K562 (cell line): ENCODE measurements at regions not wholly inside any gene's neighbourhood (a gene's known extent, or its start where the extent isn't known, plus 50 kb on each side); places are given as distances from the start of the nearest gene placed in this dataset.

ENCODE experiments used
- ATAC-seq: fragments of 200-7000 bp; cut with Tn5 transposase; 3 replicates; pipeline ENCODE4 v1.9.1; 2020; ENCODE audit warnings: moderate library complexity
- BruUV-seq: library from RNA; stranded (reverse); fragments of 400-500 nt; replicated peaks from 2 replicates; lab custom pipeline; 2021; lab: Mats Ljungman, UMichigan
- CTCF ChIA-PET: fragments of 300-600 bp; formaldehyde crosslinking; extraction: SDS; loops from one replicate; lab custom pipeline; 2021; ENCODE audit warnings: low intra/inter-chr PET ratio; lab: Yijun Ruan, JAX
- POLR2A ChIA-PET: fragments of 300-600, 350-650 bp; sonication (Branson Sonifier 250); formaldehyde crosslinking; extraction: SDS; loops from one replicate; lab custom pipeline; 2021; ENCODE audit warnings: antibody characterized with exemption, inconsistent platforms; lab: Yijun Ruan, JAX
- DNase-seq, 4 experiments: peaks; one replicate each; pipeline versions ENCODE4 v3.0.0 to v3.0.0-alpha.2; 2011 to 2018; ENCODE audit warnings: low spot score in 3 of 4, mixed read lengths in 3 of 4; ENCODE audit errors: extremely low read depth in 1 of 4
- FAIRE-seq: peaks from 2 replicates; lab custom pipeline; 2011; peaks lifted over from hg19 to GRCh38; lab: Jason Lieb, UNC
- H2AFZ ChIP-seq: 2 replicates; pipeline ENCODE4 v1.6.0; 2011; ENCODE audit warnings: low read depth, low read length, control low read depth, inconsistent platforms
- H3K27ac ChIP-seq: fragments of 200-600 bp; 3 replicates; pipeline ENCODE4 v1.8.0; 2011; ENCODE audit warnings: low read depth, mild to moderate bottlenecking, control low read depth, inconsistent platforms, low read length, moderate library complexity, mixed read lengths; ENCODE audit errors: extremely low read depth
- H3K27me3 ChIP-seq, 2 experiments: fragments of 300-600 bp in 1 of 2; 2 replicates in 1 of 2; 3 replicates in 1 of 2; pipeline versions ENCODE4 v1.6.0 to v1.8.0; 2011; ENCODE audit warnings: inconsistent platforms in 2 of 2, low read length in 2 of 2, mild to moderate bottlenecking in 1 of 2, mixed read lengths in 1 of 2, moderate library complexity in 1 of 2; ENCODE audit not compliant: control insufficient read depth in 2 of 2, insufficient read depth in 2 of 2
- H3K36me3 ChIP-seq: fragments of 300-600 bp; 3 replicates; pipeline ENCODE4 v1.8.0; 2011; ENCODE audit warnings: mild to moderate bottlenecking, low read length, inconsistent platforms; ENCODE audit not compliant: control insufficient read depth, insufficient read depth
- H3K4me1 ChIP-seq, 2 experiments: fragments of 200-600 bp in 1 of 2; replicated peaks in 1 of 2; 2 replicates in 1 of 2; 3 replicates in 1 of 2; pipeline versions ENCODE4 v1.5.1 to v1.8.0; 2011; ENCODE audit warnings: inconsistent platforms in 2 of 2, low read length in 2 of 2, mild to moderate bottlenecking in 1 of 2, mixed read lengths in 1 of 2, moderate library complexity in 1 of 2; ENCODE audit not compliant: control insufficient read depth in 2 of 2, insufficient read depth in 2 of 2
- H3K4me2 ChIP-seq: 2 replicates; pipeline ENCODE4 v1.6.1; 2011; ENCODE audit warnings: low read length, control low read depth, inconsistent platforms, mixed read lengths; ENCODE audit not compliant: insufficient read depth
- H3K4me3 ChIP-seq: fragments of 200-600 bp; sonication (generic), shearing (Covaris generic); 2 replicates; pipeline ENCODE4 v1.5.1; 2016; ENCODE audit warnings: control low read depth, inconsistent platforms
- H3K79me2 ChIP-seq: fragments of 200-600 bp; 3 replicates; pipeline ENCODE4 v1.8.0; 2011; ENCODE audit warnings: low read length, inconsistent platforms; ENCODE audit not compliant: control insufficient read depth, insufficient read depth
- H3K9ac ChIP-seq, 2 experiments: 2 replicates each; pipeline versions ENCODE4 v1.6.0 to v1.6.1; 2011; ENCODE audit warnings: low read depth in 2 of 2, low read length in 2 of 2, control low read depth in 1 of 2, inconsistent platforms in 1 of 2, mild to moderate bottlenecking in 1 of 2, mixed read lengths in 1 of 2; ENCODE audit not compliant: insufficient read depth in 1 of 2
- H3K9me1 ChIP-seq: one replicate; pipeline ENCODE4 v1.6.0; 2011; ENCODE audit warnings: inconsistent platforms, mild to moderate bottlenecking, low read length, moderate library complexity; ENCODE audit not compliant: control insufficient read depth, insufficient read depth
- H3K9me3 ChIP-seq: replicated peaks from 2 replicates; pipeline ENCODE4 v1.5.1; 2011; ENCODE audit warnings: low read depth, low read length, inconsistent platforms; ENCODE audit not compliant: control insufficient read depth, insufficient read depth
- H4K20me1 ChIP-seq: replicated peaks from 2 replicates; pipeline ENCODE4 v1.6.1; 2011; ENCODE audit warnings: low read length, inconsistent platforms, mixed read lengths; ENCODE audit not compliant: control insufficient read depth, insufficient read depth
- BCOR ChIP-seq: fragments of 450-650 bp; IDR thresholded peaks from 2 replicates; pipeline ENCODE4 v1.6.1; 2016
- GATAD2B ChIP-seq: fragments of 450-650 bp; IDR thresholded peaks from 2 replicates; pipeline ENCODE4 v1.6.1; 2017; ENCODE audit warnings: mild to moderate bottlenecking, borderline replicate concordance
- HDAC2 ChIP-seq: fragments of 450-650 bp; IDR thresholded peaks from 2 replicates; pipeline ENCODE4 v1.6.1; 2016; ENCODE audit warnings: mild to moderate bottlenecking
- HOXB6 ChIP-seq: fragments of 250-450 bp; sonication (Bioruptor Pico); IDR thresholded peaks from 2 replicates; pipeline ENCODE4 v1.5.1; 2022; ENCODE audit warnings: mild to moderate bottlenecking, borderline replicate concordance
- POLR2G ChIP-seq: fragments of 200-400 bp; formaldehyde crosslinking; IDR thresholded peaks from 2 replicates; pipeline ENCODE4 v1.6.1; 2017; ENCODE audit warnings: low read depth, mild to moderate bottlenecking, antibody characterized with exemption, low read length, moderate library complexity
- RBFOX2 ChIP-seq: fragments of 200-400 bp; formaldehyde crosslinking; IDR thresholded peaks from 2 replicates; pipeline ENCODE4 v1.6.1; 2017; ENCODE audit warnings: low read depth, mild to moderate bottlenecking, low read length, moderate library complexity
- RCOR1 ChIP-seq, 2 experiments: IDR thresholded peaks; 2 replicates each; pipeline ENCODE4 v1.6.1; 2012; ENCODE audit warnings: low read depth in 2 of 2, low read length in 2 of 2, borderline replicate concordance in 1 of 2, improper control_type of control experiment in 1 of 2
- TCF7 ChIP-seq: sonication (generic); IDR thresholded peaks from 2 replicates; pipeline ENCODE4 v1.6.1; 2016; ENCODE audit warnings: antibody characterized with exemption, borderline replicate concordance
- ZBTB1 ChIP-seq: sonication (generic); formaldehyde crosslinking; IDR thresholded peaks from 2 replicates; pipeline ENCODE4 v1.8.1; 2023; ENCODE audit warnings: missing genetic modification reagents, low read depth, mild to moderate bottlenecking, borderline replicate concordance
- ZKSCAN3 ChIP-seq: fragments of 250-450 bp; sonication (Bioruptor Pico); IDR thresholded peaks from 2 replicates; pipeline ENCODE4 v1.4.0; 2020
- ZNF239 ChIP-seq: fragments of 250-450 bp; sonication (Bioruptor Pico); IDR thresholded peaks from 2 replicates; pipeline ENCODE4 v1.4.0; 2020; ENCODE audit warnings: mild to moderate bottlenecking
- ZNF696 ChIP-seq: fragments of 250-450 bp; sonication (Bioruptor Pico); conservative IDR thresholded peaks from 2 replicates; pipeline ENCODE4 v1.4.0; 2020; ENCODE audit warnings: mild to moderate bottlenecking, moderate library complexity
- WGBS: fragments of 100-300 bp; shearing (Covaris generic); methylation state at CpG from one replicate; pipeline ENCODE4 v1.1.6; 2016; ENCODE audit warnings: low coverage, mixed read lengths; ENCODE audit not compliant: insufficient coverage; ENCODE audit errors: missing lambda C conversion rate; 5-methylcytosine and 5-hydroxymethylcytosine counted together
- in situ Hi-C: fragments of 300-500 bp; cut with MboI; formaldehyde crosslinking; loops from 4 replicates; pipeline ENCODE4 v1.15.0; 2018; ENCODE audit warnings: inconsistent platforms, mixed read lengths
- intact Hi-C: fragments of 100-400 bp; cut with micrococcal nuclease; formaldehyde crosslinking; loops from 2 replicates; pipeline ENCODE4 v1.14.2; 2022

GRCh38 chr1:30183895-30184294 is 539.5 kb downstream of the MATN1 start:
- in situ Hi-C loops (no loop called here), intact Hi-C loops (no loop called here)
- no peaks in the 10 kb centered on the region for H4K20me1 ChIP-seq
- peaks cover 35 to 61% of the 10 kb centered on the region in 2 experiments for H3K4me1 ChIP-seq
- no peaks in the 10 kb centered on the region for H3K36me3 ChIP-seq
- DNase-seq (no peak), FAIRE-seq (no peak), ATAC-seq (no peak)
- no peak for TF ChIP-seq ZNF696 (CRISPR knock-in tag)
- no peak for TF ChIP-seq GATAD2B
- TF ChIP-seq HDAC2: no peak
- TF ChIP-seq TCF7: no peak
- TF ChIP-seq ZBTB1 (CRISPR knock-in tag): no peak
- TF ChIP-seq ZNF239 (CRISPR knock-in tag): no peak
- 0 out of 4 replicates have a peak, but pooled peaks of 1 of the 2 experiments have one; percentile 8 for TF ChIP-seq RCOR1 (IDR thresholded peaks at IDR 0.05; ENCODE audit: borderline replicate concordance in 1 of 2, low read depth in 2 of 2, low read length in 2 of 2)
- ChIA-PET POLR2A (interaction anchor here (1.3 to 1.8 kb wide), 2 partner anchors 17 to 42 kb away, joined by 5 to 7 read pairs; no protein-coding TSS in a partner anchor), CTCF (no interaction called here)
- H3K79me2 ChIP-seq: no peaks in the 10 kb centered on the region
- no peak overlapping the region for H3K4me2 ChIP-seq
- no peaks in the 10 kb centered on the region for H3K9me3 ChIP-seq
- H3K9ac ChIP-seq: no peak overlapping the region
- no peaks in the 10 kb centered on the region for H3K9me1 ChIP-seq
- H3K4me3 ChIP-seq: no peak overlapping the region
- H2AFZ ChIP-seq: no peak overlapping the region
- H3K27me3 ChIP-seq: no peaks in the 10 kb centered on the region
- no TSS peak for BruUV-seq
- H3K27ac ChIP-seq: no peak overlapping the region
- WGBS: 31% methylated on average over 5 of the region's 5 CpGs

- 27% methylated on average over 4 of the region's 4 CpGs for WGBS
- H3K9ac ChIP-seq: no peak overlapping the region
- ChIA-PET POLR2A (interaction anchor here (1.5 kb wide), 1 partner anchor 56 kb away, joined by 4 read pairs; no protein-coding TSS in a partner anchor), CTCF (no interaction called here)
- FAIRE-seq: no peak
- H2AFZ ChIP-seq: no peak overlapping the region
- H3K27me3 ChIP-seq: no peaks in the 10 kb centered on the region
- intact Hi-C loops: no loop called here
- in situ Hi-C loops: no loop called here
- BruUV-seq: no TSS peak
- H3K9me3 ChIP-seq: no peaks in the 10 kb centered on the region
- H3K79me2 ChIP-seq: no peaks in the 10 kb centered on the region
- DNase-seq: no peak
- H3K4me3 ChIP-seq: no peak overlapping the region
- no peaks in the 10 kb centered on the region for H3K36me3 ChIP-seq
- no peak overlapping the region for H3K4me2 ChIP-seq
- TF ChIP-seq RBFOX2: no peak
- no peak for TF ChIP-seq BCOR
- no peak for TF ChIP-seq POLR2G
- TF ChIP-seq ZKSCAN3: no peak
- TF ChIP-seq HOXB6 (CRISPR knock-in tag): no peak
- ATAC-seq: no peak
- H3K9me1 ChIP-seq: no peaks in the 10 kb centered on the region
- H4K20me1 ChIP-seq: no peaks in the 10 kb centered on the region
- peaks cover 29 to 59% of the 10 kb centered on the region in 2 experiments for H3K4me1 ChIP-seq
- no peak overlapping the region for H3K27ac ChIP-seq
Observed at GRCh38 chr1:30183006-30183405, 540.4 kb downstream of the MATN1 start.
